ENCODE measurements at regions not wholly inside any gene's neighbourhood (a gene's known extent, or its start where the extent isn't known, plus 50 kb on each side); places are given as distances from the start of the nearest gene placed in this dataset.
A peak's percentile ranks its signal among the peaks of the same experiment; 100 is the strongest.

DNA sequence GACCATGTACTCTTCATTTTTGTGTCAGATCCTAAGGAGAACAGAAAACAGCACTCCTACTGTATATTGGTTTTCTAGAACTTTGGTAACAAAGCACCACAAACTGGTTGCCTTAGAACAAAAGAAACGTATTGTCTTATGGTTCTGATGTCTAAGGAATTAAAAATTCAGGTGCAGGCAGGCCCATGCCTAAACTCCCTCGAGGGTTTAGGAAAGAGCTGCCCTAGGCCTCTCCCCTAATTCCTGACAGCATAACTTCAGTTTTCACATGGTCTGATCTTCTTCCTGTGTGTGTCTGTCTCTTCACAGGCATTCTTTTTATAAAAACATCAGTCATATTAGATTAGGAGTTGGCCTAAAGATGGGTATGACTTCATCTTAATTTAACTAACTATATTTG, 1093.6 kb downstream of the TECRL start:
- TF ChIP-seq, protein P1, sequence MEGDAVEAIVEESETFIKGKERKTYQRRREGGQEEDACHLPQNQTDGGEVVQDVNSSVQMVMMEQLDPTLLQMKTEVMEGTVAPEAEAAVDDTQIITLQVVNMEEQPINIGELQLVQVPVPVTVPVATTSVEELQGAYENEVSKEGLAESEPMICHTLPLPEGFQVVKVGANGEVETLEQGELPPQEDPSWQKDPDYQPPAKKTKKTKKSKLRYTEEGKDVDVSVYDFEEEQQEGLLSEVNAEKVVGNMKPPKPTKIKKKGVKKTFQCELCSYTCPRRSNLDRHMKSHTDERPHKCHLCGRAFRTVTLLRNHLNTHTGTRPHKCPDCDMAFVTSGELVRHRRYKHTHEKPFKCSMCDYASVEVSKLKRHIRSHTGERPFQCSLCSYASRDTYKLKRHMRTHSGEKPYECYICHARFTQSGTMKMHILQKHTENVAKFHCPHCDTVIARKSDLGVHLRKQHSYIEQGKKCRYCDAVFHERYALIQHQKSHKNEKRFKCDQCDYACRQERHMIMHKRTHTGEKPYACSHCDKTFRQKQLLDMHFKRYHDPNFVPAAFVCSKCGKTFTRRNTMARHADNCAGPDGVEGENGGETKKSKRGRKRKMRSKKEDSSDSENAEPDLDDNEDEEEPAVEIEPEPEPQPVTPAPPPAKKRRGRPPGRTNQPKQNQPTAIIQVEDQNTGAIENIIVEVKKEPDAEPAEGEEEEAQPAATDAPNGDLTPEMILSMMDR (conservative IDR thresholded peaks at IDR 0.05): no peak
- Mint-ChIP-seq H3K9me3 (no peaks in the 10 kb centered on the region), H3K27me3 (ENCODE audit: low read depth) (no peaks in the 10 kb centered on the region), H3K27ac (ENCODE audit: unreplicated experiment) (no peak overlapping the region), H3K4me1 (no peaks in the 10 kb centered on the region), H3K4me3 (no peak overlapping the region), H3K36me3 (ENCODE audit: low read depth) (no peaks in the 10 kb centered on the region)
- no peak for DNase-seq (ENCODE audit: low read depth, low spot score)

DNA sequence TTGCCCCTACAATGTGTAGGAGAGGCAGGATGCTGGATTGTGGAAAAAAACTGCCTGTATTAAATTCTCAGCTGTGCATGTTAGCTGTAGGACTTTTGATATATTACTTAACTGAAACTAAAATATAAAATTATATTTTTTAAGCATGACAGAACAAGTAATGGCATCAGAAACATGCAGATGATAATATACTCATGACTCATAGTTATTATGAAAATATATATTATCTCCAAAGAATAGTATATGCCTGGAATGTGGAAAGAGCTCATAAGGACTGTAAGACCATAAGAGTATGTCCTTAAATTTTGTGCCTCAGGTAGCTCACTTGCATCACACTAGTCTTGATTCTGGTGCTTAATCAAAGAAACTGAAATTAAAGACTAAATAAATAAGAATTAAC, 1100.6 kb downstream of the TECRL start:
- Mint-ChIP-seq H3K4me1 (no peaks in the 10 kb centered on the region), H3K4me3 (no peak overlapping the region), H3K27me3 (ENCODE audit: low read depth) (no peaks in the 10 kb centered on the region), H3K36me3 (ENCODE audit: low read depth) (no peaks in the 10 kb centered on the region), H3K9me3 (no peaks in the 10 kb centered on the region), H3K27ac (ENCODE audit: unreplicated experiment) (no peak overlapping the region)
- no peak for DNase-seq (ENCODE audit: low read depth, low spot score)
- TF ChIP-seq, protein P1 (conservative IDR thresholded peaks at IDR 0.05): no peak

DNA sequence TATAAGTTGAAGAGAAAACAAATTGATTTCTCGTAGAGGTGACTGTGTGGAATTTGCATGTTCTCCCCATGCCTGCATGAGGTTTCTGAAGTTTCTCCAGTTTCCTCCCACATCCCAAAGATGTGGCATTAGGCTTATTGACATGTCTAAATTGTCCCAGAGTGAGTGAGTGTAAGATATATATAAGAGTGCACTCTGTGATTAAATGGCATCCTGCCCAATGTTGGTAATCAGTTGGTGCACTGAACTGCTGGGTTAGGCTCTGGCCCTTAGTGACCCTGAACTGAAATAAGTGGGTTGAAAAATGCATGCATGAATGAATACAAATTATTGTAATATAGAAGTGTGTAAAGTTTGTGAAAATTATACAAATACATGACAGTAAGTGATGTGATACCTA, 1106.5 kb downstream of the TECRL start:
- Mint-ChIP-seq H3K9me3 (no peaks in the 10 kb centered on the region), H3K4me3 (no peak overlapping the region), H3K4me1 (no peaks in the 10 kb centered on the region), H3K36me3 (ENCODE audit: low read depth) (no peaks in the 10 kb centered on the region), H3K27ac (ENCODE audit: unreplicated experiment) (no peak overlapping the region), H3K27me3 (ENCODE audit: low read depth) (no peaks in the 10 kb centered on the region)
- no peak for DNase-seq (ENCODE audit: low read depth, low spot score)
- TF ChIP-seq, protein P1 (conservative IDR thresholded peaks at IDR 0.05): no peak

DNA sequence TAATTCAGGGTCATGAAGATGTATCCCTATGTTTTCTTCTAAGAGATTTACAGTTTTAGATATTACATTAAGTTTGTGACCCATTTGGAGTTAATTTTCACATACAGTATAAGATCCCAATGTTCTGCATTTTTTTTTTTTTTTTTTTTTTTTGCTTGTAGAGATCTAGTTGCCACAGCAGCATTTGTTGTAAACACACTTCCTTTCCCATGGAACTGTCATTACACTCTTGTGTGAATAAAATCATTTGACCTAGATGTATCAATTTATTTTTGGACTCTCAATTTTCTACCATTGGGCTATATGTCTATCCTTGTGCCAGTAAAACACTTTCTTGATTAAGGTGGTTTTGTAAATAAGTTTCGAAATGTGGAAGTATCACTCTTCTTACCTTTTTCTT, 1107.2 kb downstream of the TECRL start:
- Mint-ChIP-seq H3K4me3 (no peak overlapping the region), H3K27ac (ENCODE audit: unreplicated experiment) (no peak overlapping the region), H3K36me3 (ENCODE audit: low read depth) (no peaks in the 10 kb centered on the region), H3K4me1 (no peaks in the 10 kb centered on the region), H3K27me3 (ENCODE audit: low read depth) (no peaks in the 10 kb centered on the region), H3K9me3 (no peaks in the 10 kb centered on the region)
- DNase-seq (ENCODE audit: low read depth, low spot score): no peak
- TF ChIP-seq, protein P1 (conservative IDR thresholded peaks at IDR 0.05): no peak

DNA sequence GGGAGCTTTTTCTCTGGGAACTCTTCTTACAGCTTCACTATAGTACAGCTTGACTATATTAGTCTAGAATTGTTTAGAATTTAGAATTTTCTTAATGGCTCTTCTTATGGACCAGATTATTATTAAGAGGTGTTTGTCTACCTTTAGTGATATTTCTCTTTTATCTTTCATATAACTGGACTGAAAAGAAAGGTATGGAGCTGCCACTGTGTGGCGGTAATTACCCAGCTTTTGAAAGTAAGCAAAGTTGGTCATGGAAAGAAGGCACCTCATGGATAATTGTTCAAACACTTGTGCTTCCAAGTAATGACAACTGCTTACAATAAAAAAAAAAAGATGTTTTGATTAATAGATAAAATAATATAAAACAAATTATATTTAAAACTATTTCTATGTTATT, 1112.5 kb downstream of the TECRL start:
- Mint-ChIP-seq H3K9me3 (no peaks in the 10 kb centered on the region), H3K27me3 (ENCODE audit: low read depth) (no peaks in the 10 kb centered on the region), H3K27ac (ENCODE audit: unreplicated experiment) (no peak overlapping the region), H3K4me3 (no peak overlapping the region), H3K4me1 (no peaks in the 10 kb centered on the region), H3K36me3 (ENCODE audit: low read depth) (no peaks in the 10 kb centered on the region)
- TF ChIP-seq, protein P1 (conservative IDR thresholded peaks at IDR 0.05): peak; percentile 53
- no peak for DNase-seq (ENCODE audit: low read depth, low spot score)

DNA sequence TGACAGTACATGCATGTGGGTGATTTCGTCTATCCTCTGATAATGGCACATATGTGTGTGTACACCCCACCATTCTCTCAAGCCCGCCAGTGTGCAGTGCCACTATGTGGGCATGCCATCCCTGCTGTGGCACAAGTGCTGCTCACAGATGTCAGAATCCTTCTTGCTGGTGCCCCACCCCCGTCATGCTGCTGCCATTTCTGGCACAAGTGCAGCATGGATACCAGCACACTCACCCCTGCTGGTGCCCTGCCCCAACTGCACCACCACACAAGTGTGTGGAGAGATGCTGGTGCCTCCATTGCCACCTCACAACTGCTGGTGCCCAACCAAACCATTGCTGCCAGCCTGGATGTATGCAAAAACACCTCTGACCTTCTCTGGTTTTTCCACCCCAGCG, 1133.8 kb downstream of the TECRL start:
- no peak overlapping the region for H3K27ac Mint-ChIP-seq (ENCODE audit: unreplicated experiment)
- peaks cover 4% of the 10 kb centered on the region for H3K9me3 Mint-ChIP-seq
- no peaks in the 10 kb centered on the region for H3K27me3 Mint-ChIP-seq (ENCODE audit: low read depth)
- TF ChIP-seq, protein P1 (conservative IDR thresholded peaks at IDR 0.05): no peak
- H3K36me3 Mint-ChIP-seq (ENCODE audit: low read depth): no peaks in the 10 kb centered on the region
- no peak for DNase-seq (ENCODE audit: low read depth, low spot score)
- H3K4me1 Mint-ChIP-seq: no peaks in the 10 kb centered on the region
- H3K4me3 Mint-ChIP-seq: no peak overlapping the region

Data from neural crest cell (in vitro differentiated cells).